ENCODE measurements at regions not wholly inside any gene's neighbourhood (a gene's known extent, or its start where the extent isn't known, plus 50 kb on each side); places are given as distances from the start of the nearest gene placed in this dataset.
"Not testable (repeated sequence)": the region's sequence is repeated elsewhere in the genome, so short reads cannot be mapped to it uniquely, and the experiment has no call there.

GRCh38 chr16:5222761-5223160 lies 125.2 kb upstream of the EEF2KMT start:
- Histone ChIP-seq H3F3A (replicated peaks; ENCODE audit: low read depth) (no peaks in the 10 kb centered on the region), H3K27ac (ENCODE audit: low read depth) (no peak overlapping the region), H3K27me3 (ENCODE audit: insufficient read depth) (no peaks in the 10 kb centered on the region), H2AFZ (no peak overlapping the region), H3K4me1 (ENCODE audit: insufficient read depth) (peaks cover 35% of the 10 kb centered on the region), H3K9me2 (ENCODE audit: insufficient read depth) (peaks cover 7% of the 10 kb centered on the region; the same call in 1 of the 2 replicates), H3K79me2 (replicated peaks; ENCODE audit: insufficient read depth) (no peaks in the 10 kb centered on the region), H4K20me1 (replicated peaks; ENCODE audit: insufficient read depth) (no peaks in the 10 kb centered on the region), H3K4me3 (no peak overlapping the region), H3K36me3 (ENCODE audit: insufficient read depth) (no peaks in the 10 kb centered on the region; the same call in 1 of the 2 replicates), H3K4me2 (no peak overlapping the region)
- Mint-ChIP-seq H3K36me3 (ENCODE audit: low read depth) (peaks cover 9% of the 10 kb centered on the region), H3K4me1 (peaks cover 28% of the 10 kb centered on the region), H3K4me3 (no peak overlapping the region), H3K27me3 (ENCODE audit: insufficient read depth, low read depth, poor library complexity) (peaks cover 6% of the 10 kb centered on the region), H3K27ac (no peak overlapping the region), H3K9me3 (peaks cover 11% of the 10 kb centered on the region; the same call in 2 of the 3 replicates)
- no peak for ATAC-seq
- no peak for DNase-seq (ENCODE audit: low spot score)
- no peak for TF ChIP-seq ZNF331 (CRISPR knock-in tag; IDR thresholded peaks at IDR 0.05; ENCODE audit: low read depth)
- TF ChIP-seq POLR2AphosphoS5 (IDR thresholded peaks at IDR 0.05; ENCODE audit: low read depth) = no peak

GRCh38 chr16:5221831-5222230 lies 124.2 kb upstream of the EEF2KMT start:
- peaks cover 20% of the 10 kb centered on the region for H3K4me1 Mint-ChIP-seq
- H3K27ac ChIP-seq (ENCODE audit: low read depth); ATAC-seq: not testable (repeated sequence)

GRCh38 chr16:5220705-5221104 lies 123.1 kb upstream of the EEF2KMT start:
- Histone ChIP-seq H3K27ac (ENCODE audit: low read depth) (no peak overlapping the region), H2AFZ (no peak overlapping the region), H3K79me2 (replicated peaks; ENCODE audit: insufficient read depth) (no peaks in the 10 kb centered on the region), H3K4me1 (ENCODE audit: insufficient read depth) (peaks cover 18% of the 10 kb centered on the region), H4K20me1 (replicated peaks; ENCODE audit: insufficient read depth) (no peaks in the 10 kb centered on the region), H3K9me2 (ENCODE audit: insufficient read depth) (peaks cover 13% of the 10 kb centered on the region; the same call in 1 of the 2 replicates), H3K4me2 (no peak overlapping the region), H3K4me3 (no peak overlapping the region), H3F3A (replicated peaks; ENCODE audit: low read depth) (no peaks in the 10 kb centered on the region), H3K36me3 (ENCODE audit: insufficient read depth) (no peaks in the 10 kb centered on the region; the same call in 1 of the 2 replicates), H3K27me3 (ENCODE audit: insufficient read depth) (peaks cover 7% of the 10 kb centered on the region; the same call in 1 of the 2 replicates)
- no peak overlapping the region for H3K4me3 Mint-ChIP-seq
- H3K4me1 Mint-ChIP-seq = peaks cover 12% of the 10 kb centered on the region
- peaks cover 16% of the 10 kb centered on the region for H3K36me3 Mint-ChIP-seq (ENCODE audit: low read depth)
- H3K27ac Mint-ChIP-seq = no peak overlapping the region
- DNase-seq (ENCODE audit: low spot score) (no peak), ATAC-seq (no peak)
- H3K27me3 Mint-ChIP-seq (ENCODE audit: insufficient read depth, low read depth, poor library complexity) = peaks cover 8% of the 10 kb centered on the region
- H3K9me3 Mint-ChIP-seq = peaks cover 14% of the 10 kb centered on the region; the same call in 2 of the 3 replicates
- TF ChIP-seq NANOG (IDR thresholded peaks at IDR 0.05; ENCODE audit: borderline replicate concordance) (no peak), EZH2phosphoT487 (IDR thresholded peaks at IDR 0.05; ENCODE audit: unreplicated experiment) (no peak), ZNF462 (CRISPR knock-in tag; IDR thresholded peaks at IDR 0.05) (no peak), ZNF114 (CRISPR knock-in tag; IDR thresholded peaks at IDR 0.05) (no peak), REST (IDR thresholded peaks at IDR 0.05; ENCODE audit: unreplicated experiment) (no peak)

More at GRCh38 chr16:5221831-5222230, 124.2 kb upstream of the EEF2KMT start:
- H3K4me1 ChIP-seq (ENCODE audit: insufficient read depth) = peaks cover 27% of the 10 kb centered on the region
- not testable (repeated sequence) for H3K27me3 Mint-ChIP-seq (ENCODE audit: insufficient read depth, low read depth, poor library complexity); H3K4me3 ChIP-seq; H3K27me3 ChIP-seq (ENCODE audit: insufficient read depth); H3K4me3 Mint-ChIP-seq; H3K27ac Mint-ChIP-seq; H3K9me2 ChIP-seq (ENCODE audit: insufficient read depth); H3K36me3 ChIP-seq (ENCODE audit: insufficient read depth); DNase-seq (ENCODE audit: low spot score); H3K79me2 ChIP-seq (replicated peaks; ENCODE audit: insufficient read depth); H3K4me2 ChIP-seq; H3K36me3 Mint-ChIP-seq (ENCODE audit: low read depth); H2AFZ ChIP-seq; H4K20me1 ChIP-seq (replicated peaks; ENCODE audit: insufficient read depth); H3F3A ChIP-seq (replicated peaks; ENCODE audit: low read depth)
- peaks cover 11% of the 10 kb centered on the region; the same call in 2 of the 3 replicates for H3K9me3 Mint-ChIP-seq
